PC-3 (cell line): ENCODE measurements at regions not wholly inside any gene's neighbourhood (a gene's known extent, or its start where the extent isn't known, plus 50 kb on each side); places are given as distances from the start of the nearest gene placed in this dataset.
"Not testable (repeated sequence)": the region's sequence is repeated elsewhere in the genome, so short reads cannot be mapped to it uniquely, and the experiment has no call there.

Experiments
- ATAC-seq: fragments of 200-7000 bp; cut with Tn5 transposase; 2 replicates; pipeline ENCODE4 v1.9.1; 2020; ENCODE audit warnings: mild to moderate bottlenecking, moderate library complexity
- BruUV-seq: library from RNA; stranded (reverse); fragments of 400-500 nt; replicated peaks from 2 replicates; lab custom pipeline; 2021; lab: Mats Ljungman, UMichigan
- CTCF ChIA-PET: fragments of 300-600 bp; sonication (Branson Sonifier 250); formaldehyde crosslinking; loops from one replicate; lab custom pipeline; 2022; ENCODE audit warnings: antibody characterized with exemption; lab: Charles Lee
- POLR2A ChIA-PET: fragments of 300-600 bp; sonication (Branson Sonifier 250); formaldehyde crosslinking; loops from one replicate; lab custom pipeline; 2022; ENCODE audit warnings: antibody characterized with exemption; ENCODE audit not compliant: unreplicated experiment; lab: Charles Lee
- DNase-seq: peaks from one replicate; pipeline ENCODE4 v3.0.0-alpha.2; 2015
- H2AFZ ChIP-seq: fragments of 300-600 bp; sonication (generic); 2 replicates; pipeline ENCODE4 v1.6.0; 2016; ENCODE audit warnings: antibody characterized with exemption, low read length
- H3F3A ChIP-seq: fragments of 300-600 bp; sonication (generic); one replicate; pipeline ENCODE4 v1.6.0; 2017; ENCODE audit warnings: antibody characterized with exemption, low read length, control low read depth, mild to moderate bottlenecking; ENCODE audit not compliant: unreplicated experiment
- H3K27ac ChIP-seq: fragments of 300-600 bp; sonication (generic); 2 replicates; pipeline ENCODE4 v1.5.1; 2016; ENCODE audit warnings: mild to moderate bottlenecking, low read length
- H3K27me3 ChIP-seq: fragments of 300-600 bp; sonication (generic); 2 replicates; pipeline ENCODE4 v1.6.1; 2016; ENCODE audit warnings: low read length, mixed read lengths
- H3K36me3 ChIP-seq: fragments of 300-600 bp; sonication (generic); 2 replicates; pipeline ENCODE4 v1.6.1; 2016; ENCODE audit warnings: low read depth, mixed run types, low read length, mixed read lengths
- H3K4me1 ChIP-seq: fragments of 300-600 bp; sonication (generic); 2 replicates; pipeline ENCODE4 v1.5.1; 2016; ENCODE audit warnings: low read length; ENCODE audit not compliant: insufficient read depth
- H3K4me2 ChIP-seq: fragments of 300-600 bp; sonication (generic); 2 replicates; pipeline ENCODE4 v1.6.0; 2016; ENCODE audit warnings: low read length
- H3K4me3 ChIP-seq: fragments of 300-600 bp; sonication (generic); 2 replicates; pipeline ENCODE4 v1.5.1; 2016; ENCODE audit warnings: mild to moderate bottlenecking, low read length, mixed read lengths
- H3K79me2 ChIP-seq: fragments of 300-600 bp; sonication (generic); 2 replicates; pipeline ENCODE4 v1.6.1; 2017; ENCODE audit warnings: low read length, mixed read lengths
- H3K9ac ChIP-seq: fragments of 300-600 bp; sonication (generic); 2 replicates; pipeline ENCODE4 v1.6.0; 2016; ENCODE audit warnings: mild to moderate bottlenecking, low read length
- H3K9me2 ChIP-seq: fragments of 300-600 bp; sonication (generic); replicated peaks from 2 replicates; pipeline ENCODE4 v1.6.1; 2016; ENCODE audit warnings: mixed run types, low read length, mixed read lengths
- H3K9me3 ChIP-seq: fragments of 300-600 bp; sonication (generic); 2 replicates; pipeline ENCODE4 v1.6.1; 2016; ENCODE audit warnings: low read length, mixed read lengths
- H4K20me1 ChIP-seq: fragments of 300-600 bp; sonication (generic); 2 replicates; pipeline ENCODE4 v1.6.1; 2016; ENCODE audit warnings: low read length, mixed read lengths
- EZH2 ChIP-seq: fragments of 300-600 bp; sonication (generic); IDR thresholded peaks from one replicate; pipeline ENCODE4 v1.6.1; 2017; ENCODE audit warnings: antibody characterized with exemption, mild to moderate bottlenecking, low read length; ENCODE audit not compliant: unreplicated experiment
- EZH2phosphoT487 ChIP-seq: fragments of 300-600 bp; sonication (generic); IDR thresholded peaks from 2 replicates; pipeline ENCODE4 v1.6.1; 2018; ENCODE audit warnings: mild to moderate bottlenecking, antibody characterized with exemption, low read length, borderline replicate concordance
- intact Hi-C: fragments of 100-400 bp; cut with micrococcal nuclease; formaldehyde crosslinking; loops from 2 replicates; pipeline ENCODE4 v1.9.0; 2023
- TF ChIP-seq, protein P1 (sequence below): fragments of 300-600 bp; sonication (generic); conservative IDR thresholded peaks from 2 replicates; pipeline ENCODE4 v1.5.1; 2017; ENCODE audit warnings: antibody characterized with exemption, low read depth, mild to moderate bottlenecking, low read length

DNA sequence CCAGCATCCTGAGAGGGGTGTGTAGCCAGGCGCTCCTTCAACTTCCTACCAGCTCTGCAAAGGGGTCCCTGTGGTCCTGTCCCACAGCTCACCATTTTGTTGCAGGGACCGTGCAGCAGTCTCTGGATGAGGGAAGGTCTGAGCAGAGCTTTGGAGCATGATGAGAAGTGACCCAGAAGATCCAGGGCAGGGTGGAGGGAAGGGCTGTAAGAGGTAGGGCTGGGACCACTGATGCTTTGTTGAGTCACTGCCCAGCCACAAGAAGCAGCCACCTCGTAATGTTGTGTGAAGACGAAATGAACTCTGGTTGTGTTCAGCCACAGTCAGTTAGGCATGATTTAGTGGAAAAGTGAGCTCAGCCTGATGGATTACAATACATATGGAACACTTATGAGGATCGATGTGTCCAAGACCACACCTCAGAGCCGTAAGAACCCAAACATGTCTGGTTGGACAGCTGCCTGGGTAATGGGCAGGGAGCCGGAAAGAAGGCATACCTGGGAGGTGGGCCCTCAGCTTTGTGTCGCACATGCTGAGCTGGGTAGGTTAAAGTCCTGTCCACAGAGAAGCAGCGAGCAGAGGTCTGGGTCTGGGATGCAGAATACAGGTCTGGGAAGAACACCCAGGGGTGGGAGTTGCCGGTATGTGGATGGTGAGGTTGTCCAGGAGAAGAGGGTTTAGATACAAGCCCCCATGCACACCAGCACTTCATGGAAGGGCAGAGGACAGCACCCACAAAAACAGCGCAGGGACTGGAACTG, 250.1 kb downstream of the GADD45G start:
- ATAC-seq (no peak), DNase-seq (no peak)
- H3K27me3 ChIP-seq, result no peaks in the 10 kb centered on the region
- H3K4me3 ChIP-seq, result no peak overlapping the region
- no peak overlapping the region for H2AFZ ChIP-seq
- no peak for TF ChIP-seq EZH2
- no peak for TF ChIP-seq EZH2phosphoT487
- TF ChIP-seq, protein P1, sequence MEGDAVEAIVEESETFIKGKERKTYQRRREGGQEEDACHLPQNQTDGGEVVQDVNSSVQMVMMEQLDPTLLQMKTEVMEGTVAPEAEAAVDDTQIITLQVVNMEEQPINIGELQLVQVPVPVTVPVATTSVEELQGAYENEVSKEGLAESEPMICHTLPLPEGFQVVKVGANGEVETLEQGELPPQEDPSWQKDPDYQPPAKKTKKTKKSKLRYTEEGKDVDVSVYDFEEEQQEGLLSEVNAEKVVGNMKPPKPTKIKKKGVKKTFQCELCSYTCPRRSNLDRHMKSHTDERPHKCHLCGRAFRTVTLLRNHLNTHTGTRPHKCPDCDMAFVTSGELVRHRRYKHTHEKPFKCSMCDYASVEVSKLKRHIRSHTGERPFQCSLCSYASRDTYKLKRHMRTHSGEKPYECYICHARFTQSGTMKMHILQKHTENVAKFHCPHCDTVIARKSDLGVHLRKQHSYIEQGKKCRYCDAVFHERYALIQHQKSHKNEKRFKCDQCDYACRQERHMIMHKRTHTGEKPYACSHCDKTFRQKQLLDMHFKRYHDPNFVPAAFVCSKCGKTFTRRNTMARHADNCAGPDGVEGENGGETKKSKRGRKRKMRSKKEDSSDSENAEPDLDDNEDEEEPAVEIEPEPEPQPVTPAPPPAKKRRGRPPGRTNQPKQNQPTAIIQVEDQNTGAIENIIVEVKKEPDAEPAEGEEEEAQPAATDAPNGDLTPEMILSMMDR, result no peak
- H3K79me2 ChIP-seq, result no peaks in the 10 kb centered on the region
- ChIA-PET POLR2A (no interaction called here), CTCF (no interaction called here)
- H3F3A ChIP-seq, result no peaks in the 10 kb centered on the region
- H3K36me3 ChIP-seq, result no peaks in the 10 kb centered on the region
- H3K4me1 ChIP-seq, result no peaks in the 10 kb centered on the region
- H3K27ac ChIP-seq, result no peak overlapping the region
- no peaks in the 10 kb centered on the region for H4K20me1 ChIP-seq
- no peaks in the 10 kb centered on the region for H3K9me2 ChIP-seq
- BruUV-seq, result no TSS peak
- no peak overlapping the region for H3K4me2 ChIP-seq
- no peak overlapping the region for H3K9ac ChIP-seq
- no peaks in the 10 kb centered on the region for H3K9me3 ChIP-seq
- intact Hi-C loops, result no loop called here

DNA sequence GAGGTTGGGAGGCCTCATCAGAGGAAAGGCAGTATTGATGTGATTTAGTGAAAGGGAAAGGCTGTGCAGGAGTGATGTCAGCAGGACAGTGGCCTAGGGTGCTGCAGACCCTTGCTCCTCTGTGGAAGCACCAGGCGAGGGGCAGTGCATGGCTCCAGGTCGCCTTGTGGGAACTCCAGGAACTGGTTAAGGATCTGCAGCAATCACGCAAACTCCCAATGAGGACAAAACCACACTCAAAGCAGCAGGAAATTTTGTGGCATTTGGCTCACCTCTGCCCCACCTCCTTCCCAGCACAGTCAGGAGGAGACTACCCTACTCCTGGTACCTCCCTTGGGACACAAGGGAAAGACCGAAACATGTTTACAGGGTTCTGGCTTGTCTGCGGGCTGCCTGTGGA, 251.5 kb downstream of the GADD45G start:
- H3K4me1 ChIP-seq, H3K4me2 ChIP-seq, CTCF ChIA-PET, H3K27me3 ChIP-seq, H3K9ac ChIP-seq, ATAC-seq, H3K79me2 ChIP-seq, DNase-seq, H3K27ac ChIP-seq, H3K4me3 ChIP-seq, H3K9me2 ChIP-seq, H2AFZ ChIP-seq, intact Hi-C loops, H3K36me3 ChIP-seq, H3F3A ChIP-seq, H4K20me1 ChIP-seq, BruUV-seq, H3K9me3 ChIP-seq, POLR2A ChIA-PET: not testable (repeated sequence)

DNA sequence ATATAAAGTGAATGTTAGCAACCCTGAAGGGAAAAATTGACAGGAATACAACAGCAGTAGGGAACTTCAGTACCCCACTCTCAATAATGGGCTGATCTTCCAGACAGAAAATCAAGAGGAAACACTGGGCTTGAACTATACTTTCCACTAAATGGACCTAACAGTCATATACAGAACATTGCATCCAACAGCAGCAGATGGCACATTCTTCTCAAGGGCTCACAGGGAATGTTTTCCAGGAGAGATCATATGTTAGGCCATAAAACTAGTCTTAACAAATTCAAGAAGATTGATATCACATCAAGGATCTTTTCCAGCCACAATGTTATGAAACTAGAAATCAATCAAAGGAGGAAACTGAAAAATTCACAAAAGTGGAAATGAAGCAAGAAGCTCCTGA, 252.1 kb downstream of the GADD45G start:
- ATAC-seq, H3K4me2 ChIP-seq, intact Hi-C loops, H3K4me3 ChIP-seq, H4K20me1 ChIP-seq, H3K27ac ChIP-seq, DNase-seq, H3K79me2 ChIP-seq, H3K27me3 ChIP-seq, H3F3A ChIP-seq, POLR2A ChIA-PET, H3K9ac ChIP-seq, H3K4me1 ChIP-seq, BruUV-seq, H3K9me3 ChIP-seq, H3K9me2 ChIP-seq, CTCF ChIA-PET, H2AFZ ChIP-seq, H3K36me3 ChIP-seq: not testable (repeated sequence)

DNA sequence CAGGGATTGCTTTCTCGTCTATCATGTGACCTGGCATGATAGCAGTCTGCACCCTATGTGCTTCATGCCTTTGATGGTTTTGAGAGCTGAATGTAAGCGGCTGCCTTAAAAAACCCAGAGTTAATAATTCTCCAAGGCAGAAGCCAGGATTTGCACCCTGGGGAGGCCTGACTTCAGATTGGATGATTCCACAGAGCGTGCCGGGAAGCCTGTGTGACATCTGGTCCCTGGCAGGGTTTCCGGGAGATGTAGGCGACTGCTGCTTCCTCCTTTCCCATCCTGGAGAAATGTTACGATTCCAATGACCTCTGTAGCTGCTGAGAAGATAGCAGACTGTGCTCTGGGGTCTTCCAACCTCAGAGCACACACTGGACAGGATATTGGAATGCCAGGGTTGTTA, 255.0 kb downstream of the GADD45G start:
- POLR2A ChIA-PET, ATAC-seq, H4K20me1 ChIP-seq, H3F3A ChIP-seq, H3K9me3 ChIP-seq, CTCF ChIA-PET, H3K27ac ChIP-seq, H3K4me3 ChIP-seq, DNase-seq, intact Hi-C loops, H3K4me1 ChIP-seq, H3K36me3 ChIP-seq, H3K79me2 ChIP-seq, H3K27me3 ChIP-seq, H3K9me2 ChIP-seq, BruUV-seq, H3K4me2 ChIP-seq, H2AFZ ChIP-seq, H3K9ac ChIP-seq: not testable (repeated sequence)

DNA sequence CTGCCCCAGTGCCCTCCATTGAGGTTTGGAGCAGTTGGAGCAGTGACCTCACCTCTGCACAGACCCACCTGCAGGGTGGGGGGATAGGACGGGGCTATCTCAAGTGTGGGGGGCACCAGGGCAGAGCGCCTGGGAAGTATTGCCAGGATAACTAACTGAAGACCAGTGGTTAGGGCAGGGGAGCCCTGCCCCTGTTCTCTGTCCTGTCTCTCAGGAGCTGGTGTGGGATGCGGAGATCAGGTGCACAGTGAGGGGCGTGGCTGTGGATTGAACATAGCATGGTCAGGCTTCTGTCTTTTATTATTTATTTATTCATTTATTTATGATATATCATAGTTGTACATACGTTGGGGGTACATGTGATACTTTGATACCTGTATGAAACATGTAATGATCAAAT, 256.6 kb downstream of the GADD45G start:
- H4K20me1 ChIP-seq, H3F3A ChIP-seq, BruUV-seq, H3K9me2 ChIP-seq, ATAC-seq, intact Hi-C loops, H3K27me3 ChIP-seq, H3K36me3 ChIP-seq, H3K4me3 ChIP-seq, POLR2A ChIA-PET, H3K9me3 ChIP-seq, H3K79me2 ChIP-seq, H3K4me1 ChIP-seq, H3K27ac ChIP-seq, H3K4me2 ChIP-seq, DNase-seq, H3K9ac ChIP-seq, H2AFZ ChIP-seq, CTCF ChIA-PET: not testable (repeated sequence)
